ENCODE measurements at regions not wholly inside any gene's neighbourhood (a gene's known extent, or its start where the extent isn't known, plus 50 kb on each side); places are given as distances from the start of the nearest gene placed in this dataset.

GRCh38 chr1:30315185-30315960 is 408.0 kb downstream of the MATN1 start:
- no peak for TF ChIP-seq CTCF (IDR thresholded peaks at IDR 0.05)
- intact Hi-C loops (cut with DNase I; ENCODE audit: low total_unique reads) = no loop called here
- DNase-seq = peak in 1 of 2 donors; percentile 15
- Histone ChIP-seq H3K4me1 (no peaks in the 10 kb centered on the region), H3K36me3 (no peaks in the 10 kb centered on the region), H3K9me3 (peaks cover 0 to 11% (median 4%) of the 10 kb centered on the region in 3 donors), H3K27me3 (peaks cover 0 to 65% of the 10 kb centered on the region in 2 donors), H3K27ac (no peak overlapping the region), H3K4me3 (no peak overlapping the region)

GRCh38 chr1:30314591-30314990 is 408.8 kb downstream of the MATN1 start:
- H3K4me3 ChIP-seq = no peak overlapping the region
- intact Hi-C loops (cut with DNase I; ENCODE audit: low total_unique reads) = no loop called here
- peaks cover 0 to 11% (median 4%) of the 10 kb centered on the region in 3 donors for H3K9me3 ChIP-seq
- H3K27me3 ChIP-seq = peaks cover 0 to 60% of the 10 kb centered on the region in 2 donors
- no peaks in the 10 kb centered on the region for H3K36me3 ChIP-seq
- peak in 1 of 2 donors; percentile 24 for DNase-seq
- H3K4me1 ChIP-seq = no peaks in the 10 kb centered on the region
- no peak for TF ChIP-seq CTCF (IDR thresholded peaks at IDR 0.05)
- H3K27ac ChIP-seq = no peak overlapping the region

GRCh38 chr1:30313584-30313983 is 409.8 kb downstream of the MATN1 start:
- no peaks in the 10 kb centered on the region for H3K4me1 ChIP-seq
- H3K27me3 ChIP-seq = peaks cover 0 to 50% of the 10 kb centered on the region in 2 donors
- no peaks in the 10 kb centered on the region for H3K36me3 ChIP-seq
- H3K27ac ChIP-seq = no peak overlapping the region
- intact Hi-C loops (cut with DNase I; ENCODE audit: low total_unique reads) = no loop called here
- no peak for TF ChIP-seq CTCF (IDR thresholded peaks at IDR 0.05)
- H3K4me3 ChIP-seq = no peak overlapping the region
- peaks cover 0 to 11% (median 4%) of the 10 kb centered on the region in 3 donors for H3K9me3 ChIP-seq
- DNase-seq = peak in 1 of 2 donors; percentile 32

- Histone ChIP-seq H3K27me3 (peaks cover 0 to 48% of the 10 kb centered on the region in 2 donors), H3K4me1 (no peaks in the 10 kb centered on the region), H3K36me3 (no peaks in the 10 kb centered on the region), H3K4me3 (no peak overlapping the region), H3K9me3 (peaks cover 0 to 11% (median 4%) of the 10 kb centered on the region in 3 donors), H3K27ac (no peak overlapping the region)
- DNase-seq = peak in 1 of 2 donors; percentile 23
- intact Hi-C loops (cut with DNase I; ENCODE audit: low total_unique reads) = no loop called here
- TF ChIP-seq CTCF (IDR thresholded peaks at IDR 0.05) = no peak
Observed at GRCh38 chr1:30313176-30313575, 410.2 kb downstream of the MATN1 start.

GRCh38 chr1:30312226-30312625 is 411.2 kb downstream of the MATN1 start:
- intact Hi-C loops (cut with DNase I; ENCODE audit: low total_unique reads) = no loop called here
- Histone ChIP-seq H3K4me1 (no peaks in the 10 kb centered on the region), H3K27me3 (peaks cover 0 to 45% of the 10 kb centered on the region in 2 donors)

More at GRCh38 chr1:30312226-30312625, 411.2 kb downstream of the MATN1 start:
- no peaks in the 10 kb centered on the region for H3K36me3 ChIP-seq
- no peak for TF ChIP-seq CTCF (IDR thresholded peaks at IDR 0.05)
- H3K27ac ChIP-seq = no peak overlapping the region
- H3K4me3 ChIP-seq = no peak overlapping the region
- DNase-seq = peak in 1 of 2 donors; percentile 33
- peaks cover 0 to 11% (median 4%) of the 10 kb centered on the region in 3 donors for H3K9me3 ChIP-seq

All from tibial artery (tissue), 4 donors.